OCI-LY7 (cell line): ENCODE measurements at regions not wholly inside any gene's neighbourhood (a gene's known extent, or its start where the extent isn't known, plus 50 kb on each side); places are given as distances from the start of the nearest gene placed in this dataset.

Experiments used
- BruUV-seq: library from RNA; stranded (reverse); fragments of 400-500 nt; replicated peaks from 2 replicates; lab custom pipeline; 2021; lab: Mats Ljungman, UMichigan
- CTCF ChIA-PET: fragments of 300-600 bp; sonication (Branson Sonifier 250); formaldehyde crosslinking; loops from one replicate; lab custom pipeline; 2022; ENCODE audit warnings: antibody characterized with exemption; ENCODE audit not compliant: unreplicated experiment; lab: Charles Lee
- POLR2A ChIA-PET: fragments of 300-600 bp; sonication (Branson Sonifier 250); formaldehyde crosslinking; loops from one replicate; lab custom pipeline; 2022; ENCODE audit warnings: antibody characterized with exemption; lab: Charles Lee
- DNase-seq: peaks from one replicate; pipeline ENCODE4 v3.0.0-alpha.2; 2015; ENCODE audit warnings: low spot score
- H2AFZ ChIP-seq: fragments of 200-600 bp; sonication (generic), shearing (Covaris generic); 2 replicates; pipeline ENCODE4 v1.6.1; 2014; ENCODE audit warnings: mild to moderate bottlenecking, antibody characterized with exemption, low read length, moderate library complexity
- H3K27ac ChIP-seq: fragments of 200-600 bp; sonication (generic); 2 replicates; pipeline ENCODE4 v1.5.1; 2014; ENCODE audit warnings: mixed run types, low read depth, mild to moderate bottlenecking, moderate library complexity, low read length, inconsistent platforms; ENCODE audit not compliant: poor library complexity, severe bottlenecking
- H3K36me3 ChIP-seq: fragments of 200-600 bp; sonication (generic); 2 replicates; pipeline ENCODE4 v1.6.1; 2014; ENCODE audit warnings: mild to moderate bottlenecking, antibody characterized with exemption, low read length, moderate library complexity, mixed read lengths; ENCODE audit not compliant: insufficient read depth
- H3K4me1 ChIP-seq: fragments of 200-600 bp; sonication (generic); 2 replicates; pipeline ENCODE4 v1.5.1; 2014; ENCODE audit warnings: mild to moderate bottlenecking, low read length; ENCODE audit not compliant: insufficient read depth, poor library complexity, severe bottlenecking
- H3K4me2 ChIP-seq: fragments of 200-600 bp; sonication (generic); 2 replicates; pipeline ENCODE4 v1.6.1; 2014; ENCODE audit warnings: mild to moderate bottlenecking, low read length
- H3K4me3 ChIP-seq: fragments of 200-600 bp; sonication (generic); 2 replicates; pipeline ENCODE4 v1.5.1; 2014; ENCODE audit warnings: mild to moderate bottlenecking, low read depth, low read length; ENCODE audit not compliant: poor library complexity, severe bottlenecking
- H3K79me2 ChIP-seq: fragments of 200-600 bp; sonication (generic); 2 replicates; pipeline ENCODE4 v1.6.1; 2016; ENCODE audit warnings: low read depth, mild to moderate bottlenecking, low read length, moderate library complexity, mixed read lengths; ENCODE audit not compliant: insufficient read depth
- H3K9me2 ChIP-seq: fragments of 200-600 bp; sonication (generic); 2 replicates; pipeline ENCODE4 v1.6.1; 2016; ENCODE audit warnings: mild to moderate bottlenecking, low read length, mixed read lengths; ENCODE audit not compliant: insufficient read depth
- H3K9me3 ChIP-seq: fragments of 200-600 bp; sonication (generic); 2 replicates; pipeline ENCODE4 v1.6.1; 2014; ENCODE audit warnings: mild to moderate bottlenecking, mixed run types, low read length, mixed read lengths
- H4K20me1 ChIP-seq: fragments of 200-600 bp; sonication (generic); 2 replicates; pipeline ENCODE4 v1.6.1; 2014; ENCODE audit warnings: mild to moderate bottlenecking, antibody characterized with exemption, low read length, moderate library complexity, mixed read lengths; ENCODE audit not compliant: insufficient read depth
- CTCF ChIP-seq: fragments of 200-600 bp; sonication (generic); conservative IDR thresholded peaks from 2 replicates; pipeline ENCODE4 v1.5.1; 2014; ENCODE audit warnings: mild to moderate bottlenecking, antibody characterized with exemption, low read length, moderate library complexity, mixed read lengths
- EZH2phosphoT487 ChIP-seq: fragments of 200-600 bp; sonication (generic); IDR thresholded peaks from 2 replicates; pipeline ENCODE4 v1.6.1; 2018; ENCODE audit warnings: low read depth, borderline replicate concordance, mild to moderate bottlenecking, mixed run types, antibody characterized with exemption, low read length, moderate library complexity, mixed read lengths
- intact Hi-C: fragments of 100-400 bp; cut with micrococcal nuclease; formaldehyde crosslinking; loops from one replicate; pipeline ENCODE4 v1.10.0; 2022; ENCODE audit not compliant: unreplicated experiment

- no peak for TF ChIP-seq EZH2phosphoT487
- no peak for TF ChIP-seq CTCF
- DNase-seq = no peak
These were observed 394.1 kb upstream of the MKI67 start for GRCh38 chr10:128520211-128520815.

GRCh38 chr10:128522551-128523308, 396.5 kb upstream of the MKI67 start:
- DNase-seq = no peak
- Histone ChIP-seq H3K4me2 (no peak overlapping the region), H3K9me2 (no peaks in the 10 kb centered on the region), H3K79me2 (no peaks in the 10 kb centered on the region), H3K9me3 (no peaks in the 10 kb centered on the region), H3K4me1 (no peaks in the 10 kb centered on the region), H4K20me1 (no peaks in the 10 kb centered on the region), H3K4me3 (no peak overlapping the region), H3K27ac (no peak overlapping the region), H3K36me3 (no peaks in the 10 kb centered on the region), H2AFZ (no peak overlapping the region)
- POLR2A ChIA-PET = no interaction called here
- CTCF ChIA-PET = no interaction called here
- intact Hi-C loops = no loop called here
- TF ChIP-seq EZH2phosphoT487 = no peak
- no peak for TF ChIP-seq CTCF
- no TSS peak for BruUV-seq

More at GRCh38 chr10:128520211-128520815, 394.1 kb upstream of the MKI67 start:
- Histone ChIP-seq H4K20me1 (no peaks in the 10 kb centered on the region), H3K9me2 (no peaks in the 10 kb centered on the region), H2AFZ (no peak overlapping the region), H3K4me3 (no peak overlapping the region), H3K36me3 (no peaks in the 10 kb centered on the region), H3K4me2 (no peak overlapping the region), H3K79me2 (no peaks in the 10 kb centered on the region), H3K4me1 (no peaks in the 10 kb centered on the region), H3K9me3 (no peaks in the 10 kb centered on the region), H3K27ac (no peak overlapping the region)
- POLR2A ChIA-PET = interaction anchor here (0.6 kb wide), 2 partner anchors 105 to 233 kb away, joined by 3 to 4 read pairs; no protein-coding TSS in a partner anchor
- intact Hi-C loops = no loop called here
- CTCF ChIA-PET = no interaction called here
- BruUV-seq = no TSS peak

GRCh38 chr10:128525444-128525843, 399.2 kb upstream of the MKI67 start:
- TF ChIP-seq EZH2phosphoT487 (no peak), CTCF (no peak)

More at GRCh38 chr10:128525444-128525843, 399.2 kb upstream of the MKI67 start:
- Histone ChIP-seq H4K20me1 (no peaks in the 10 kb centered on the region), H3K36me3 (no peaks in the 10 kb centered on the region), H3K4me1 (no peaks in the 10 kb centered on the region), H3K4me3 (no peak overlapping the region), H3K79me2 (no peaks in the 10 kb centered on the region), H3K4me2 (no peak overlapping the region), H2AFZ (no peak overlapping the region), H3K9me2 (no peaks in the 10 kb centered on the region), H3K27ac (no peak overlapping the region), H3K9me3 (no peaks in the 10 kb centered on the region)
- CTCF ChIA-PET = no interaction called here
- no peak for DNase-seq
- POLR2A ChIA-PET = no interaction called here
- intact Hi-C loops = no loop called here
- BruUV-seq = no TSS peak
